ENCODE measurements at regions not wholly inside any gene's neighbourhood (a gene's known extent, or its start where the extent isn't known, plus 50 kb on each side); places are given as distances from the start of the nearest gene placed in this dataset.

- Histone ChIP-seq H3K9me3 (no peaks in the 10 kb centered on the region), H3K36me3 (no peaks in the 10 kb centered on the region), H3K4me1 (ENCODE audit: control insufficient read depth in 1 of 2, insufficient read depth in 1 of 2, low read depth in 1 of 2, low read length in 1 of 2) (no peaks in the 10 kb centered on the region), H3K4me3 (ENCODE audit: low read depth in 1 of 2, low read length in 1 of 2) (no peak overlapping the region), H3K27me3 (no peaks in the 10 kb centered on the region), H3K27ac (no peak overlapping the region)
- TF ChIP-seq CTCF (IDR thresholded peaks at IDR 0.05): no peak
These were observed 99.3 kb upstream of the PRR20G start for GRCh38 chr3:127387119-127387518.

DNA sequence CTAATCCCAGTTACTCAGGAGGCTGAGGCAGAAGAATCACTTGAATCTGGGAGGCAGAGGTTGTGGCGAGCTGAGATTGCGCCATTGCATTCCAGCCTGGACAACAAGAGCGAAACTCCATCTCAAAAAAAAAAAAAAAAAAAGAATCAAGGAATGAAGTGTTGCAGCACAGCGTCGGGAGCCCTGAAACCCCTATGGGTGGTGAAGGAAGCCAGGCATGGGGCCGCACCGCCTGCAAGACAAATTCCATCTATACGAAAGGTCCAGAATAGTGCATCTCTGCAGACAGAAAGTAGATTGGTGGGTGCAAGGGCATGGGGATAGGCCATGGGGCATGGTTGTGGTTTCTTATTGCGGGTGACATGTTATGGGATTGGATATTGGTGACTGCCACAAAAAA is 98.6 kb upstream of the PRR20G start:
- Histone ChIP-seq H3K27me3 (no peaks in the 10 kb centered on the region), H3K36me3 (no peaks in the 10 kb centered on the region), H3K4me3 (ENCODE audit: low read depth in 1 of 2, low read length in 1 of 2) (no peak overlapping the region), H3K9me3 (no peaks in the 10 kb centered on the region), H3K4me1 (ENCODE audit: control insufficient read depth in 1 of 2, insufficient read depth in 1 of 2, low read depth in 1 of 2, low read length in 1 of 2) (no peaks in the 10 kb centered on the region), H3K27ac (no peak overlapping the region)
- no peak for TF ChIP-seq CTCF (IDR thresholded peaks at IDR 0.05)

DNA sequence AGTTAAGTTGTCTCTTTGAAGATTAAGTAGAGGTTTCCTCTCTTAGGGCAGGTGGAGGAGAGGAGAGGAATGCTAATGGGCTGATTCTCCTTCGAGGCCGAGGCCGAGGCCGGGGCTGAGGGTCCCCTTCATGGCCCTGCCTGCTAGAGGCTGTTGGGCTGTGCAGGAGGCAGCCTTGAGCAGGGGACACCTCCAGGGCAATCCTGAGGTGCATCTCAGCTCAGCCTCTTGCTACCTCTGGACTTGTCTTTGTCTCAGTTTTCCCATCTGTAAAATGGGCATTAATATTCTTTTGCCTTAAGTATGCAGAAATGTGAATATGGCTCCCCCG is 97.7 kb upstream of the PRR20G start:
- Histone ChIP-seq H3K27ac (no peak overlapping the region), H3K27me3 (no peaks in the 10 kb centered on the region), H3K4me1 (ENCODE audit: control insufficient read depth in 1 of 2, insufficient read depth in 1 of 2, low read depth in 1 of 2, low read length in 1 of 2) (no peaks in the 10 kb centered on the region), H3K36me3 (no peaks in the 10 kb centered on the region), H3K4me3 (ENCODE audit: low read depth in 1 of 2, low read length in 1 of 2) (no peak overlapping the region), H3K9me3 (no peaks in the 10 kb centered on the region)
- no peak for TF ChIP-seq CTCF (IDR thresholded peaks at IDR 0.05)

DNA sequence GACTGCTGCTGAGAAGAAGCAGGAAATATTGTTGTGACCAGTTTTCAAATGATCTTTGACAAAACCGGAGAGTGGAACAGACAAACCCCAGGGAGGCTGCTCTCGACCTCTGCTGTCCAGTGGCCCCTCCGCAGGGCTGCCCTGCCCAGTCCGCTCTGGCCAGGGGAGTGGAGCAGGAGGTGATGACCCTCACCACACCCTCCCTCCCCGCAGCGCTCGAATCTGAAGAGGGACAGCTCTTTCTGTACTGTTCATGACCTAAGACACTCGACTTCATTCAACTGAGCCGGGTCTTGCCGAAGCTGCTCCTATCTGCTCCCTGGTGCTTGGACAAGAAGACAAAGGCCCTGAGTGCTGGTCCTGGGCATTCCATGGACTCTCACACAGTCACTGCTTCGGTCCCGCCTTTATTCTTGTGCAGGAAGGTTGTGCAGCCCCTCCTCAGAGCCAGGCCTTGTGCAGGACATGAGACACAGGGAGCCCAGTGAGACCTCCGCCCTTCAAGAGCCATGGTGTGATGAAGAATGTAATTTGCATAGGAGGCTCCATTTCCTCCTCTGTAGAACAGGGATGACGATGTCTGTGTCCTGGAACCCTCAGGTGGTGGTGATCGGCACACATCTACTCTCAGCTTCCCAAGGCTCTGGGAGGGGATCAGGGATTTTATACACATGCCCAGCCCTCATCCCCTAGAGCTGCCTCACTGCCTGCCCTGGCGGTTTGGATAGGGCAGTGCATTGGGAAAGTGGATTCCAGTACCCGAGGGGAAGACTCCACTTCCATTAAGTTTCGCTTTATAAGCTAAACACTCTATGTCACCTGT is 97.1 kb upstream of the PRR20G start:
- Histone ChIP-seq H3K27ac (no peak overlapping the region), H3K9me3 (no peaks in the 10 kb centered on the region), H3K27me3 (no peaks in the 10 kb centered on the region), H3K4me1 (ENCODE audit: control insufficient read depth in 1 of 2, insufficient read depth in 1 of 2, low read depth in 1 of 2, low read length in 1 of 2) (no peaks in the 10 kb centered on the region), H3K4me3 (ENCODE audit: low read depth in 1 of 2, low read length in 1 of 2) (no peak overlapping the region), H3K36me3 (no peaks in the 10 kb centered on the region)
- no peak for TF ChIP-seq CTCF (IDR thresholded peaks at IDR 0.05)

DNA sequence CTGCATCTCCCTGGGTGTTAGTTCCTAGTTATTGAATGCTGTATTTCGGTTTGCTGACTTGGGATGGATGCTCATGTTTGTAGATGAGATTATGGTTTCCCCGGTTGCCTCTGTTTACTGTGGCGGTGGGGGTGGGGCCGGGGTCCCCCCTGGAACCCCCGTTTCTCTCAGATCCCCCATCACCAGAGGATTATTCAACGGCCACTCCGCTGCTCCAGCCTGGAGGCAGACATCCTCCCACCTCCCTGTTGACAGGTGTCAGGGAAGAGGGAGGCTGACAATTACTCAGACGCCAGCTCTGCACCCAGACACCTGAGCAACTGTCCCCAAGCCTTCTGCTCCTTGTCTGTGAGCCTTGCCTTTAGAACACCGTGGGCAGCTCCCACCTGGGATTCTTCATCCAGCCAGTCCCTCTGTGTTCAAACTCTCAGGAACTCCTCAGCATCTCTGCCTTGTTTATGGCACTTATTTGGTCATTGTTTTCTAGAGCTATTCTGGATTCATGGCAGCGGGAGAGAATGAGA is 95.9 kb upstream of the PRR20G start:
- TF ChIP-seq CTCF (IDR thresholded peaks at IDR 0.05): no peak
- no peak overlapping the region for H3K4me3 ChIP-seq (ENCODE audit: low read depth in 1 of 2, low read length in 1 of 2)
- H3K27me3 ChIP-seq: no peaks in the 10 kb centered on the region
- no peaks in the 10 kb centered on the region for H3K36me3 ChIP-seq
- H3K4me1 ChIP-seq (ENCODE audit: control insufficient read depth in 1 of 2, insufficient read depth in 1 of 2, low read depth in 1 of 2, low read length in 1 of 2): no peaks in the 10 kb centered on the region
- no peaks in the 10 kb centered on the region for H3K9me3 ChIP-seq
- H3K27ac ChIP-seq: no peak overlapping the region

Data from neutrophil (primary cell).